ENCODE measurements at regions not wholly inside any gene's neighbourhood (a gene's known extent, or its start where the extent isn't known, plus 50 kb on each side); places are given as distances from the start of the nearest gene placed in this dataset.

GRCh38 chr12:24232531-24232930, 283.1 kb upstream of the SOX5 start:
- TF ChIP-seq CTCF (IDR thresholded peaks at IDR 0.05) (no peak), POLR2A (IDR thresholded peaks at IDR 0.05) (no peak), EP300 (IDR thresholded peaks at IDR 0.05) (no peak)
